Fibroblast of lung (primary cell): ENCODE measurements at regions not wholly inside any gene's neighbourhood (a gene's known extent, or its start where the extent isn't known, plus 50 kb on each side); places are given as distances from the start of the nearest gene placed in this dataset.

ENCODE experiments used
- DNase-seq, 2 donors: peaks; one replicate each; pipeline versions ENCODE4 v3.0.0 to v3.0.0-alpha.2; 2010; ENCODE audit warnings: low read depth in 2 of 2
- H2AFZ ChIP-seq: 2 replicates; pipeline ENCODE4 v1.5.1; 2012; ENCODE audit warnings: low read length, control low read depth, inconsistent platforms
- H3K27ac ChIP-seq: 2 replicates; pipeline ENCODE4 v1.5.1; 2011; ENCODE audit warnings: low read length, control low read depth; ENCODE audit not compliant: insufficient read depth
- H3K27me3 ChIP-seq: 2 replicates; pipeline ENCODE4 v1.5.1; 2011; ENCODE audit warnings: mild to moderate bottlenecking, low read length; ENCODE audit not compliant: control insufficient read depth, insufficient read depth
- H3K36me3 ChIP-seq: 2 replicates; pipeline ENCODE4 v1.5.1; 2011; ENCODE audit warnings: low read length; ENCODE audit not compliant: control insufficient read depth, insufficient read depth
- H3K4me1 ChIP-seq: 2 replicates; pipeline ENCODE4 v1.5.1; 2011; ENCODE audit warnings: low read length; ENCODE audit not compliant: control insufficient read depth, insufficient read depth; ENCODE audit errors: extremely low read depth
- H3K4me2 ChIP-seq: 2 replicates; pipeline ENCODE4 v1.5.1; 2011; ENCODE audit warnings: low read length, control low read depth; ENCODE audit not compliant: insufficient read depth; ENCODE audit errors: extremely low read depth
- H3K4me3 ChIP-seq, 4 experiments: fragments of 200-600 bp in 1 of 4; sonication (generic) in 1 of 4; replicated peaks in 1 of 4; 2 replicates each; pipeline ENCODE4 v1.5.1; 2011 to 2016; ENCODE audit warnings: low read length in 4 of 4, low read depth in 3 of 4, mild to moderate bottlenecking in 3 of 4, control low read depth in 2 of 4, inconsistent platforms in 1 of 4, mixed read lengths in 1 of 4; ENCODE audit not compliant: insufficient read depth in 1 of 4; ENCODE audit errors: control extremely low read depth in 1 of 4
- H3K79me2 ChIP-seq: 2 replicates; pipeline ENCODE4 v1.5.1; 2012; ENCODE audit warnings: mild to moderate bottlenecking, low read length, inconsistent platforms; ENCODE audit not compliant: control insufficient read depth, insufficient read depth
- H3K9ac ChIP-seq: 2 replicates; pipeline ENCODE4 v1.5.1; 2011; ENCODE audit warnings: mild to moderate bottlenecking, low read length, control low read depth; ENCODE audit not compliant: insufficient read depth
- H3K9me3 ChIP-seq: 2 replicates; pipeline ENCODE4 v1.5.1; 2012; ENCODE audit warnings: low read depth, low read length; ENCODE audit not compliant: control insufficient read depth, insufficient read depth
- H4K20me1 ChIP-seq: 2 replicates; pipeline ENCODE4 v1.5.1; 2011; ENCODE audit warnings: low read length; ENCODE audit not compliant: control insufficient read depth, insufficient read depth; ENCODE audit errors: extremely low read depth
- EZH2 ChIP-seq: IDR thresholded peaks from 2 replicates; pipeline ENCODE4 v1.5.1; 2012; ENCODE audit warnings: low read length, control low read depth, mild to moderate bottlenecking; ENCODE audit errors: missing control alignments
- TF ChIP-seq, protein P1 (sequence below), 2 donors: IDR thresholded peaks in 1 of 2; conservative IDR thresholded peaks in 1 of 2; 1 replicate in 1 of 2; 2 replicates in 1 of 2; pipeline ENCODE4 v1.5.1; 2011 to 2012; ENCODE audit warnings: low read length in 2 of 2, control low read depth in 1 of 2, inconsistent platforms in 1 of 2, low read depth in 1 of 2, mild to moderate bottlenecking in 1 of 2

DNA sequence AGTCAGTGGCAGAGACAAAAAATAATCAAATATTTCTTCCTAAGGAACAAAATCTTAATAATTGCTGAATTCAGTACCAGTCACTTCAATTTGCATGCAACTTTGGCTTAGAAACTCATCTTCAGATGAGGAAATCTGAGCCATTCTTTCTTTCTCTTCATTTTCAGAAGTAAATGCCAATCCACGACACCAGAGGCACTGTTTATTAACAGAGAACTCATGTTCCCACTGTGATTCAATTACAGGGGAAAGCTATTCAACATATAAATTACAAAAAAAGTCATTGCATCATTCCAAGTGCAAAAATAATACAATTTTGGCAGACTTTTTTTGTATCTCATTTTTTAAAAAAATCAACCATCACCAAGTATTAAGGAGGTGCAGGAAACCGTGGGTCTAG, 816.1 kb upstream of the TMEM132C start:
- H3K9me3 ChIP-seq = no peaks in the 10 kb centered on the region
- TF ChIP-seq, protein P1, sequence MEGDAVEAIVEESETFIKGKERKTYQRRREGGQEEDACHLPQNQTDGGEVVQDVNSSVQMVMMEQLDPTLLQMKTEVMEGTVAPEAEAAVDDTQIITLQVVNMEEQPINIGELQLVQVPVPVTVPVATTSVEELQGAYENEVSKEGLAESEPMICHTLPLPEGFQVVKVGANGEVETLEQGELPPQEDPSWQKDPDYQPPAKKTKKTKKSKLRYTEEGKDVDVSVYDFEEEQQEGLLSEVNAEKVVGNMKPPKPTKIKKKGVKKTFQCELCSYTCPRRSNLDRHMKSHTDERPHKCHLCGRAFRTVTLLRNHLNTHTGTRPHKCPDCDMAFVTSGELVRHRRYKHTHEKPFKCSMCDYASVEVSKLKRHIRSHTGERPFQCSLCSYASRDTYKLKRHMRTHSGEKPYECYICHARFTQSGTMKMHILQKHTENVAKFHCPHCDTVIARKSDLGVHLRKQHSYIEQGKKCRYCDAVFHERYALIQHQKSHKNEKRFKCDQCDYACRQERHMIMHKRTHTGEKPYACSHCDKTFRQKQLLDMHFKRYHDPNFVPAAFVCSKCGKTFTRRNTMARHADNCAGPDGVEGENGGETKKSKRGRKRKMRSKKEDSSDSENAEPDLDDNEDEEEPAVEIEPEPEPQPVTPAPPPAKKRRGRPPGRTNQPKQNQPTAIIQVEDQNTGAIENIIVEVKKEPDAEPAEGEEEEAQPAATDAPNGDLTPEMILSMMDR (conservative IDR thresholded peaks at IDR 0.05 in 1 of 2, IDR thresholded peaks at IDR 0.05 in 1 of 2; ENCODE audit: low read depth in 1 of 2, low read length in 2 of 2) = no peak
- peak in 1 of 2 donors; percentile 3 for DNase-seq
- no peaks in the 10 kb centered on the region for H3K4me1 ChIP-seq
- H3K9ac ChIP-seq = no peak overlapping the region
- no peak overlapping the region for H3K27ac ChIP-seq
- H3K27me3 ChIP-seq = no peaks in the 10 kb centered on the region
- H3K79me2 ChIP-seq = no peaks in the 10 kb centered on the region
- H3K4me2 ChIP-seq = no peak overlapping the region
- H4K20me1 ChIP-seq = no peaks in the 10 kb centered on the region
- no peak overlapping the region for H3K4me3 ChIP-seq
- H3K36me3 ChIP-seq = no peaks in the 10 kb centered on the region
- no peak overlapping the region for H2AFZ ChIP-seq

DNA sequence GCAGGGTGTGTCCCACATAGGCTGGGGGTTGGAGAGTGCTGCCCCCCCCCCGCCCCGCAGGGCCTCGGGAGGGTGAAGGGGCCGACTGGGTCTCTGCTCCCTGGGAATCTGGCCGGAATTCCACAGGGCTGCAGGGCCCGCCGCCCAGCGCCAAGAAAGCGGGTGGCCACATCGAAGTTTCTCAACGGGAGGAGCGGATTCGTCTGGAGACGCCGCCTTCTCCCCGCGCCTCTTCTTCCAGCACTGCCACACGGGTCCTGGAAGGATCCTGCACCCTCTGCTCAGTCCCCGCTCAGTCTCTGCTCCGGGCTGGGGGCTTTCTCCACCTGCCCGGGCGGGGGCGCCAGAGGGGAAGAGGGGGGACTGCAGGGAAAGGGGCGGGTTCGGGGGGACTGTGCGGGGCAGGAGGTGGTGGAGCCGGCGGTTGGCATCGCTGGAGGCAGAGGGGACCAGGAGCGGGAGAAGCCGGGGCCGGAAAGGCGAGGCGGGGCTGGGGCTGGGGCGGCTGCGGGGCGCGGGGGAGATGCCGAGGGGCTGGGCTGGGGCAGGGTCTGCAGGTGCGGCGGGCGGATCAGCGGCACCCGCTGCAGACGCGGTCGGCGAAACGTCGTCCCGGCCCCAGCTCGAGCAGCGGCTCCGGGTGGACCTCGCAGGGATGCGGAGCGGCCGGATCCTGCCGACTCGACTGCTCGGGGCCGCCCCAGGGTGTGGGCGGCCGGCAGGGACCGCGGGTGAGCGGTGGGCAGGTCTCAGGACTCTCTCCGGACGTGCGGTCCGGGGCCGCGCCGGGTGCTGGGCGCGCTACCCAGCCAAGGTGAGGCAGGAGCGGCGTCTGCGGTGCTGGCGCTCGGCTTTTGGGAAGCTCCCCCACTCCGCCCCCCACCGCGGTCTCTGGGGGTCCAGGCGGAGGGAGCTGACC, 811.4 kb upstream of the TMEM132C start:
- Histone ChIP-seq H3K27me3 (peaks cover 8% of the 10 kb centered on the region), H3K4me1 (no peaks in the 10 kb centered on the region), H3K27ac (no peak overlapping the region), H3K79me2 (no peaks in the 10 kb centered on the region), H3K4me3 (peak overlapping the region in 1 of 4 experiments; percentile 33), H3K36me3 (no peaks in the 10 kb centered on the region), H3K4me2 (peak overlapping the region; percentile 64), H2AFZ (no peak overlapping the region), H4K20me1 (no peaks in the 10 kb centered on the region), H3K9me3 (no peaks in the 10 kb centered on the region), H3K9ac (no peak overlapping the region)
- TF ChIP-seq EZH2 = no peak
- TF ChIP-seq, protein P1 (conservative IDR thresholded peaks at IDR 0.05 in 1 of 2, IDR thresholded peaks at IDR 0.05 in 1 of 2; ENCODE audit: low read depth in 1 of 2, low read length in 2 of 2) = no peak
- peak in 1 of 2 donors; percentile 27 for DNase-seq

DNA sequence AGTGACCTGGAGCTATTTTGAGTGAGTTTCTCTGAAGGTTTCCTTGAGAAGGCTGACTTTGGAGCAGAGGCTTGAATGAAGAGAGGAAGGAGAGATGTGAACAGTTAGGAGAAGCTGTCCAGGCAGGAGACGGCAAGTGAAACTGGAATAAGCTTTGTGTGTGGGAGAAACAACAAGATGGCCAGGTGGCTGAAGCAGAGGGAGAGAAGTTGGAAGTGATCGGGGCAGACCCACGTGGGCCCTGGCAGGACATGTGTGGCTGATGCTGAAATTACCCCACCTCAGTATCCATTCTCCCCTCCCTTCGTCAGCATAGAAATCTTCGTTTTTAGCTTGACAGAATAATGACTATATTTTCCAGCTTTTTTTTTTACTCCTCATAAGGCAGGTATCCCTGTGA, 809.2 kb upstream of the TMEM132C start:
- no peak overlapping the region for H3K9ac ChIP-seq
- no peaks in the 10 kb centered on the region for H3K9me3 ChIP-seq
- no peaks in the 10 kb centered on the region for H3K36me3 ChIP-seq
- H3K4me1 ChIP-seq = no peaks in the 10 kb centered on the region
- no peak overlapping the region for H2AFZ ChIP-seq
- no peak overlapping the region for H3K4me3 ChIP-seq
- H3K4me2 ChIP-seq = no peak overlapping the region
- peaks cover 8% of the 10 kb centered on the region for H3K27me3 ChIP-seq
- H4K20me1 ChIP-seq = no peaks in the 10 kb centered on the region
- H3K79me2 ChIP-seq = no peaks in the 10 kb centered on the region
- DNase-seq = no peak
- H3K27ac ChIP-seq = no peak overlapping the region
- TF ChIP-seq, protein P1 (conservative IDR thresholded peaks at IDR 0.05 in 1 of 2, IDR thresholded peaks at IDR 0.05 in 1 of 2; ENCODE audit: low read depth in 1 of 2, low read length in 2 of 2) = no peak
- no peak for TF ChIP-seq EZH2
